ENCODE measurements at regions not wholly inside any gene's neighbourhood (a gene's known extent, or its start where the extent isn't known, plus 50 kb on each side); places are given as distances from the start of the nearest gene placed in this dataset.
"Not testable (repeated sequence)": the region's sequence is repeated elsewhere in the genome, so short reads cannot be mapped to it uniquely, and the experiment has no call there.

DNA sequence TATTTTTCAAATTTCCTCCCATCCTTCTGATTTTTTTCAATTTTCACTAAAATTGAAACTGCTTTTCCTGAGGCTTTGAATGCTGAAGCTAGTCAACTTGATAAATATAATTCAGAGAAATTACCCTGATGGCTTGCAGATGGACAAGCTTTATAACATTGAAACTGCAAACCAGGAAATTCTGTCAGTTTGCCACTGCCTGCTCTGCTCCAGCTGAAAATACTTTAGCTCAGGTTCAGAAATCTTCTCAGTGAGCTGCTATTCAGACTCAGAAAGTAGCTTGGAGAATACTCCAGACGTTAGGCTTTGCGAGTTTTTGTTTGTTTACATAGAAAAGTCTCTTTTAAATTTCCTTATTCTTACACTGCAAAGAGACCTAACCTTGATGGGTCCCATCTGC, 1574.7 kb downstream of the STIM2 start:
- no peak for DNase-seq

DNA sequence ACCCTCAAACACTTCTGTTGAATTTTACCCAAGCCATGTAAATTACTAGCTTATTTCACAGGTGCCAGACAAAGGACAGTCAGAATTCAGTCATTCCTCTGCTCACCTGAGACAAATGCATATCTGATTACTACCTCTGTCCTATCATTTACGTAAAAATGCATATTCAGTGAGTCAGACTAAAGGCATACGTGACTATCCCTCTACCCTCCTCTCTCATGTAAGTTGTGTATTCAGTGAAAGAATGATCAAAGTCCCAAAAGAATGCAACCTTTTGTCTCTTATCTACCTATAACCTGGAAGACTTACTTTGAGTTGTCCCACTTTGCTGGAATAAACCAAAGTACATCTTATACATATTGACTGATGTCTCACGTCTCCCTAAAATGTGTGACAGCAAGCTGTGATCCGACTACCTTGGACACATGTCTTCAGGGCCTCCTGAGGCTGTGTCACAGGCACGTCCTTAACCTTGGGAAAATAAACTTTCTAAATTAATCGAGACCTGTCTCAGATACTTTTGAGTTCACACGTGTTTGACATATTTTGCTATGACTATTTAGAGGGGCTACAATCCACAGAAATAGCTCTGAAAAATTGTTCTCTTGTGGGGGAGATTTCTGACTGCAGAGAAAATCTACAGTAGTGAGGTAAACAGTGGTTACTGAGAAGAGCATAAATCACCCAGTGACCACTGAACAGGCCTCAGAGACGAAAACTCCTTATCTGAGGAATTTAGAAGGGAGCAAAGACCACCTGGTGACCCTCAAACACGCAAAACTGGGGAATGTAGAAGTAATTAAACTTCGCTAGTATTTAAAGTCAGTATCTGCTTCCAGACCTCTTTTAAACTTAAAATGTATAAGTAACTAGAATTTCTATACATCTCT, 1575.8 kb downstream of the STIM2 start:
- intact Hi-C loops (cut with DNase I), result no loop called here
- DNase-seq, result no peak

More for the DNA sequence above, 1574.7 kb downstream of the STIM2 start:
- intact Hi-C loops (cut with DNase I), result no loop called here

DNA sequence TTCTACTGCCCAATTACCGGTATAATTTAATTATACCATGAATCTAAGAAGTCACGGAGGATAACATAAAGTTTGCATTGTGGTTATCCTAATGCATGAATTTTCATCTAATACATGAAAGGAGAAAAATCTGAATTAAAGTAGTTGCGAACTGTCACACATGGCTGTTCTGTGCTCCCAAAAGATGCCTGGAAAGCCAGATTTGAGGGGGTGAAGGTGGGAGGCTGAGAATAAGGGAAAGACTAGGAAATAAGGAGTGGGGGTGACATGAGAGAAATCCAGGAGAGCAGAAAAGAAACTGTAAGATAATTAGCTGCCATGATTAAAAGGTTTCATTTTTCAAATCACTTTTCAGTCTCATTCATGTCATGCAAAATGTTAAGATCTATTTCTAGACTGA, 1582.7 kb downstream of the STIM2 start:
- peak in 17 of 42 donors; percentile 2 to 65 (median 23) for DNase-seq
- intact Hi-C loops (cut with DNase I), result no loop called here

DNA sequence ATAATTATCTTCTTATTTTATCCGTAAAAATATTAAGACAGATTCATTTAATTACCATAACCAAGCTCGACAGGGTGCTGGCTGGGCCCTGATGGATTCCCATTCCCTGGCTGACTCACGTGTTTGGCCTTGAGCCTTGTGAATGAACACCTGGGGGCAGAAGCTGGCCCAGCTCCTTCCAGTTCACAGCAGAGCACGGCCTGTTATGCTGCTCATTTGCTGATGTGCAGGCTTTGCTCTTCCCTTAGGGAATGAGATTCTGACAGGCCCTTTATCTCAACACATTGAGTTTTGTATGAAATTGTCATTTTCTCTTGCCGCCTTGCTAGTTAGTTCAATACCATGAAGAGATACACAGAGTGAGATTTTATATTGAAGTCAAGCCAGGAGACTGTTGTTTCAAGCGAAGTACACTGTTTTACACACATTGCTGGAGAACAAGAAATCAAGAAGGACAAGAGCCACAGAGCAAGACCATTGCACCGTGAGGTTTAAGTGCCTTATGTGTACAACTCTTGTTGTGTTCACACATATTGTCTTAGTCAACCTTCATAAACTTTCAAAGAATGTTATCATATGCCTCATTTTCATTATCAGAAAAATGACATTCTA, 1583.3 kb downstream of the STIM2 start:
- DNase-seq, result peak in 35 of 42 donors; percentile 3 to 70 (median 22)
- intact Hi-C loops (cut with DNase I), result no loop called here

DNA sequence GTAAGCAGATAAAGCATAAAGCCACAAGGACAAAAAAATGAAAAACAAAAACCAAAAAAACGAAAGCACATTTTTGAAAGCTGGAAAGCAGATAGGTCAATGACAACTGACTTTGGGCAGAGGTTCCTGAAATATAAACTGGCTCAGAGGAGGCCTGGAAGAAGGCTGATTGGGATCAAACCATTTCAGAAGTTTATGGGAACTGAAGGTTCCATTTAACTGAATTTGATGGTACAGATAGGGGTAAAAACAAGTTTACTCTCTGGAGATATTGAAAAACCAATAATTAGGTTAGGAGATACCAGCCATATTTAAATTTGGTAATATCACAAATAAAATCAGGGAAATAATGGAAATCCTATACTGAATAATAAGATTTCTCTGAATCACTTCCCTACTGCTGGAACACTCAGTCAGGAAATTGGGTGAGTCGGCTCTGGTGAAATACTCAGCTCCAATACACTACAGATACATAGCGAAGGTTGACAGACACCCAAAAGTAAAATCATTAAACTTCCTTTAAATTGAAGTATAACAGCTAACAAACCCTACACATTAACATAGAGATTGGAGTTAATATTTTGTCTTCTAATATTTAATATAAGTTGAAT, 1584.3 kb downstream of the STIM2 start:
- intact Hi-C loops (cut with DNase I), result no loop called here
- no peak for DNase-seq

DNA sequence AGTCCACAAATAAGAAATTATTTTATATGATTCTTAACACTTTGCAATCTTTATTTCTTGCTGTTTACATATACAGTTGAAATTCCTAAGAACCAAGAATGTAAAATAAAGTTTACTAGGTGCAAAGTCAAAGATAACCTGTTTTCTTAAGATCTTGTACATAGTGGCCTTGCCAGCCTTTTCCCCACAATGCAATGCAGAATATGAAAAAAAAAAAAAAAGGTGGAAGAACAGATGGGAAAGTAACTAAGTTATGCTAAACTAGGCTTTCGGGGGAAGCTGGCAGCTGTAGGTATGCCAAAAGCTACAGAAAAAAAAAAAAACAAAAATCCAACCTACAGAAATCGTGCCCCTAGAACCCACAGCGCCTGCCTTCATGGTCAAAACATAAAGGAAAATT, 1588.4 kb downstream of the STIM2 start:
- intact Hi-C loops (cut with DNase I), result no loop called here
- DNase-seq, result no peak

DNA sequence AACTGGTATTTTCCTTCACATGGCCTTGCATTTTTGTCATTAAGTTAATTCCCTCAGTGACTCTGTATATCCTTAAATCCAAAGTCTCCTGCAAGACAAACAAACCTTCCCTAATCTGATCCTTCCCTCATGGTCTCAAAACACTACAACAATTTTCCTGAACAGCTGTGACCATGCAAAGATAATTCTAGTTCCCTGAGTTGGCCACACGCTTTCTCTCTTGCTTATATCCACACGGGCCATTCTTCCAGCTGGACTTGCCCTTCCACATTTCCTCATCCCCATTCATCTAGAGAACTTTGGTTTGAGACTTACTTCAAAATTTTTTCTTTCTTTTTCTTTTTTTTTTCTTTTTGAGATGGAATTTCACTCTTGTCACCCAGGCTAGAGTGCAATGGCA, 1590.7 kb downstream of the STIM2 start:
- intact Hi-C loops (cut with DNase I), result no loop called here

DNA sequence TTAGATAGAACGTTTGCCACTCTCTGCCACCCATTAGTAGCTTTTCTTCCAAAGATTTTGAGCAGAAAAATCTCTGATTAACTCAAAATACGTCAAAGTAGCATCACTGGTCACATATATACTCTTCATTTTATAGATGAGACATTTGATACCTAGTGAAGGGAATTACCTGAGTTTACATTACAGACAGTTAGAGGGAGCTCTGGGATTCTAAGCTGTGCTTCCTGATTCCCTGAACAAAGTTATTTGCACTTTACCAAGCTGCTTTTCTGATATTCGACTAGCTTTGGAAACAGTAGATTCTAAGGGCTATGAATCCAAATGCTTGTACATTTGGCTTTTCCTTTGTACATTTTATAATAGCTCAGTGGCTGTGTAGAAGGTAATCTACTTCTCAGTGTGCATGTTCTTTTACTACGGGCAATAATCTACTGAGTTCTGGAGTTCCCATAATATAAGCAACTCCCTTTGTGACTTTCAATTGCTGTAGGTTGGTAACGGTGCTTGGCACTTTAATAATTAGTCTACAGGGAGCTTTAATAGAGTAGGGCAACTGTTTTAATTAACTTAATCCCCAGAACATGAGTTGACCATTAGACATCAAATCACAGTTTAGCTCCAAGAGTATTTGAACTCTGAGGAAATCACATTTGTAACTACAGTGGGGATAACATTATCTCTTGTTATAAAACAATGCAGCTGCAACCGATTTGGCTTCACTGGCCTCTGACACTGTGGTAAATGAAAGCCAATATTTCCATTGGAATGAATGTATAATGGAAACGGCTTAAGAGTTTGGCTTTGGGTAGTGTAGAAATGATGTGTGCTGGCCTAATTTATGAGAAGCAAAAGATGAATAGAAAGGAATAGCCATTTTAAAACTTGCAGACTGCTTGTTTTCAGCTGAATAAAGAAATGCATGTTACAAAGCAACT, 1602.4 kb downstream of the STIM2 start:
- DNase-seq, result no peak
- intact Hi-C loops (cut with DNase I), result no loop called here

More for the DNA sequence above, 1590.7 kb downstream of the STIM2 start:
- no peak for DNase-seq

DNA sequence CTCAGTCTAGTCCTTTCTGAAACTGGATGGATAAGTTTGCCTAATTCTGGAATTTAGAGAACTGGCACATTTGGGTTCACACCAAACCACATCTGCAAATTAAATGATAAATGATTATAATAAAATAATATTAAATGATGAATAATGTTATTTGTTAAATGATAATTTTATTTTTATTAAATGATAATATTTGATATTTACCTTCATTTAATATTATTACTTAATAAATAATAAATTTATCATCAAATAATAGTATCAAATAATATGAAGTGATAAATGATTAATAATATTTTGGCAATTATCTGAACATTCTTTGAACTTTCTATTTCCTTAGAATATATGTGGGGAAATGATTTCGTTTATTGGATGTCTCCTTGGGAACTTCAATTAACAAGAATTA, 1604.2 kb downstream of the STIM2 start:
- intact Hi-C loops (cut with DNase I), result no loop called here
- DNase-seq, result no peak

DNA sequence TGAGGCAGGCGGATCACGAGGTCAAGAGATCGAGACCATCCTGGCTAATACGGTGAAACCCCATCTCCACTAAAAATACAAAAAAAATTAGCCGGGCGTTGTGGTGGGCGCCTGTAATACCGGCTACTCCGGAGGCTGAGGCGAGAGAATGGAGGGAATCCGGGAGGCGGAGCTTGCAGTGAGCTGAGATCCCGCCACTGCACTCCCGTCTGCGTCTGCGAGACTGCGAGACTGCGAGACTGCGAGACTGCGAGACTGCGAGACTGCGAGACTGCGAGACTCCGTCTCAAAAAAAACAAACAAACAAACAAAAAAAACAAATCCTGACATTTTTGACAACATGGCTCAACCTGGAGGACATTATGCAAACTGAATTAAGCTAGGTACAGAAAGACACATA, 1606.2 kb downstream of the STIM2 start:
- DNase-seq; intact Hi-C loops (cut with DNase I): not testable (repeated sequence)

DNA sequence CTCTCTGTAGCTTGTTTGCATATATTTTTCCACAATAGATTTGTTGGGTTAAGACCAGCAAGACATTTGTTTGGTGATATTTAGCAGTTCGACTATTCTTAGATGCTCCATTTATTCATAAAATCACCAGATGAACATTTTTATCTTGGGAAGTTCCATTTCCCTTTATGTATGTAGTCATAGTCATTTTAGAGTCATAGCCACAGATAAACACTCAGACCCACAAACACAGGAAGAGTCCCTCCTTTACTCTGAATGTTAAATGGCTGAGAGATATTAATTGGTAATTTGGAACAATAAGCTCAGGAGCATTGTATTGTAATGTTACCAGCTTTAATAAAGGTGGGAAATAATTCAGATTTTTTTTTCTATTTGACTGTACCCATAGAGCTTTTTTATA, 1608.7 kb downstream of the STIM2 start:
- intact Hi-C loops (cut with DNase I), result no loop called here
- DNase-seq, result no peak

DNA sequence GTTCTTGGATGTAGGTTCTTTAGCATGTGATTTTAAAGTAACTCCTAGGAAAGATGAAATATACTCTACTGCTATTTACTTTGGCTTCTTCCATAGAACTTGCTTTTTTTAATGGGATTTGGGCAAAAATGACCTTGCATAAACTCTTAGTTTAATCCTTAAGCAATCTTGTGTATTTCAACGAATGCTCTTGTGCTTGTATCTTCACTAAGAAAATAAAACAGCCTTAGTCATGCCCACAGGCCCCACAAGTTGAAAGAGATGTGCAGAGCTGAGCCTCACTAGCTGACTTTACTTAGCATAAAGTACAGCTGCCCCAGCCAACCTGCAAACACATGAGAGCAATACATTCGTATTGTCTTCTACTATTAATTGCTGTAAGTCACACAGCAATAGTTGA, 1609.2 kb downstream of the STIM2 start:
- intact Hi-C loops (cut with DNase I), result no loop called here
- DNase-seq, result no peak

DNA sequence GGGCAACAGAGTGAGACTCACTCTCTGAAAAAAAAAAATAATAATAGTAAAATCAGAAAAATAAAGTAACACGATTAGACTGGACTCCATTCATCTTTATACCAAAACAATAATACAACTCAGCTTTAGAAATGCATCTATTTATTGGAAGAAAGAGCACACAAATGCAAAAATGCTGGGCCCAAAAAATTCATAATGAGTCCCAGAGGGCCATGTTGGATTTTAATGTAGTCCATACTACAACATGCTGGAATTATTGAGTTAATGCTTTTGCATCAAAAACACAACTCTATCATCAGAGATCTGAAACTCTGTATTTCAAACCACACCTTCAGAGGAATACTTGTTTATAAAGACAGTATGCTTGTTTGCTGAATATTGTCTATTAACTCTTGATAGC, 1614.7 kb downstream of the STIM2 start:
- intact Hi-C loops (cut with DNase I), result no loop called here
- DNase-seq, result no peak

DNA sequence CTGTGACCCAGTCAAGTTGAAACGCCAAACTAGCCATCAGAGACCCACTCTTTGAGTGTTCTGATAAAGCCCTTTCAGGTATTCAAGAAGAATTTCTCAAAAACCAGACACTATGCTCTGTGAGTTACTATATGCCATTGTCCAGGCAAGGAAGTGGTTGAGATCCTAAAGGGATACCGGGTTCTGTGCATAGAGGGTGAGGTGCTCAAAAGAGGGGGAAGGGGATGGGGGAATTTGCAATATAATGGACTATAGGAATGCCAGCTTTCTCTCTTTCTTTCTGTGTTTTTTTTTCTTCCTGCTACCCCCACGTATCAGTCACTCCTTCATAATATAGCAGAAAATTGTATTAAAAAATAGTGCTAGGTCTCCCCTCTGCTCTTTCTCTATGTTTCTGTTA, 1619.0 kb downstream of the STIM2 start:
- intact Hi-C loops (cut with DNase I), result no loop called here
- no peak for DNase-seq

DNA sequence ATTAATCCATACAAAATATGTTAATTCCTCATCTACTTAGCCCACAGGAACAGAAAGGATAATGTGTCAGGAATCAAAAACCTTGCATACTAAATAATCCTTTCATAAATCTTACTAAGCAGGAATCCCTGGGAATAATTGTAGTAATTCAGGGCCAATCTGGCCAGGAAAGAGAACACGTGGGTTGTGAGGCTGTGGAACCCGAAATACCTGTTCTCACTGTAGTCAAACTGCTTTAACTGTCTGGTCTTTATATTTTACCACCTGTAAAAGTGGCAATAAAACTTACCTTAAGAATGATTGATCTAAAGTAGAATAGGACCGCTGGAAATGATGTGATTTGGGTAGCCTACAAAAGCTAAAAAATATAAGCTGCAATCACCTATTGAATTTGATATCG, 1620.9 kb downstream of the STIM2 start:
- intact Hi-C loops (cut with DNase I), result no loop called here
- DNase-seq, result no peak

DNA sequence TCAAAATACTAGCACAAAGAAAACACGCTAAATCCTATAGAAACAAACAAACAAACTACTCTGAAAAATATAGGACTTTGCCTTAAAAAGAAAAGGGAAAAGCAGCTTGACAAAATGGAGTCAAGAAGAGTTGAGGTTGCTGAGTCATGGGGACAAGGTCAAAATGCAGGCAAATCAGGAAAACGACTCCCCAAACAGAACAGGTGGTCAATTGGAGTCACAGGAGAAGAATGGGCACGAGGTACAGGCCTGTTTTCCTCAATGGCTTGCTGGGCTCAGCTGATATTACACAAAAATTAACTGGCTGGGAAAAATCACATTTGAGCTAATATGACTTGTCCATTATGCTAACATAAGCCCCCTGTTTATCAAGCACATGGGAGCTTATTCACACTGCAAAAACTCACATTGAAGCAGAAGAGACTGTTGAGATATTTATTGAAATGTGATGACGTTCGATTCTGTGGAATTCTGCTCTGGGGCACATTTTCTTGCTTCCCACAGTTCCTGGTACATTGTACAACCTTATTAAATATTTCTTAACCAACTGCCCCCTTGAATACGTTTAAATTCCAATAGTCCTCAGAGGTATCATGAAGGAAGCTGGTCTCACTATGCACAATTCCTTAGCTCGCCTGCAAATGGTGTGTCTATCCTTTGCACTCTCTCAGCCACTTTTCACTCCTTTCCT, 1622.1 kb downstream of the STIM2 start:
- DNase-seq, result no peak
- intact Hi-C loops (cut with DNase I), result no loop called here

DNA sequence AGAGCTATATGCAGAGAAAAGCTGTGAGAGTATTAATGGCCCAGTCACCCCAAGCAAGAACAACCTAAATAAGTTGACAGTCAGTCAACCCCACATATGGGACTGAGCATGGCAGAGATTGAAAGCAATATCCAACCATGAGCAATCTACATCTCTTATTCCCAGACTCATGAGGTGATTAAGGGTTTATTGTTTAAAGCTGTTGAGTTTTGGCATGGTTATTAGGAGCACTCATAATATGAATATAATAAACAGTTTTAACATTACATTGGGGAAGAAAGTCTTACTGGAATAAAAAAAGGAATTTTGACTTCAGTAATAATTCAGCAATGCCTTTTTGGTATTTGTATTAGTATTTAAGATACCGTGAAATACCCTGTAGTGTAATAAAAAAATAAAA, 1627.4 kb downstream of the STIM2 start:
- no peak for DNase-seq
- intact Hi-C loops (cut with DNase I), result no loop called here

DNA sequence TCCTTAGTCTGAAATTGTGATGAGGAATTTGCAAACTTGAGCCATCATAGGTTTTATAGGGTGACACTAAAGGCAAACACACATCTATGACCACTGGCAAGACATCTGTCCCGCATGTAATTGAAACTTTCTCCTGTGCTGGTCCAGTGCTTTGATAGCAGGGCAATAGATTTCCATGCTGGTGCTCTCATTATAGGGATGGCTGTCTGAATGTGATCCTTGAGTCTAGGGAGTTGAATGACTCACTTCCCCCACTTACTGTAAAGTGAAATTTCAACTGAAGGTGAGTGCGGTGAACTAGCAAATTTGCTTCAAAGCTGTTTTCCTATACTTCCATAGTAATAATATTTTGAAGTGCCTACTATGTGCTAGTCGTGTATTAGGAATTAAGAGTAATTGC, 1630.0 kb downstream of the STIM2 start:
- intact Hi-C loops (cut with DNase I), result no loop called here
- no peak for DNase-seq

DNA sequence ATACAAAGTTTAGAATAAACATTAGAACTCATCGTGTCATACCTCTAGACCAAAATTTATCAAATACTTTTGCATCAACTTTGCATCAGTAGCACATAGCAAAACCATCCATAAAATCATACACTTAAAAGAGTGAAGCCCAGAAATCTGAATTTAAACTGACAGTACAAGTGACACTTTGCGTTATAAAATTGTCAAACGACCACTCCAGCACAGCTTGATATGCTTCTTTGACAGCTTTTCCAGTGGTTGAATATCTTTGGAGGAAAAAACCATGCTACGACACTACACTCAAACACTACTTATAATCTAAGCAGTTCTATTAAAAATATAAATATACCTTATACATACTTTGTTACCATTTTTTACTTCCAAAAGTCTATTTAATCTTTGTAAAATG, 1644.4 kb downstream of the STIM2 start:
- intact Hi-C loops (cut with DNase I), result no loop called here
- DNase-seq, result no peak

Data from head of caudate nucleus (tissue), 42 donors.